Body of pancreas (tissue), 4 donors: ENCODE measurements at regions not wholly inside any gene's neighbourhood (a gene's known extent, or its start where the extent isn't known, plus 50 kb on each side); places are given as distances from the start of the nearest gene placed in this dataset.

Source experiments
- CTCF ChIP-seq, 7 experiments: fragments of 450-650 bp in 4 of 7; fragments of 200-600 bp in 3 of 7; sonication (generic) in 3 of 7; IDR thresholded peaks; one replicate each; pipeline ENCODE4 v1.5.1; 2016 to 2019; ENCODE audit warnings: antibody characterized with exemption in 7 of 7
- POLR2A ChIP-seq, 3 donors: fragments of 450-650 bp; IDR thresholded peaks; one replicate each; pipeline ENCODE4 v1.6.1; 2016; ENCODE audit warnings: antibody characterized with exemption in 3 of 3, mild to moderate bottlenecking in 2 of 3

GRCh38 chr18:24704946-24705630 lies 244.7 kb downstream of the HRH4 start:
- TF ChIP-seq CTCF (IDR thresholded peaks at IDR 0.05) (no peak), POLR2A (IDR thresholded peaks at IDR 0.05) (no peak)
